HepG2 (cell line): ENCODE measurements at regions not wholly inside any gene's neighbourhood (a gene's known extent, or its start where the extent isn't known, plus 50 kb on each side); places are given as distances from the start of the nearest gene placed in this dataset.

Source experiments
- HNRNPUL1 ChIP-seq: fragments of 200-400 bp; formaldehyde crosslinking; IDR thresholded peaks from 2 replicates; pipeline ENCODE4 v1.6.1; 2017; ENCODE audit warnings: low read depth, mild to moderate bottlenecking, low read length, moderate library complexity
- POLR2A ChIP-seq, 2 experiments: IDR thresholded peaks; 2 replicates each; pipeline ENCODE4 v1.6.1; 2011; ENCODE audit warnings: low read depth in 2 of 2, low read length in 2 of 2, mild to moderate bottlenecking in 1 of 2, moderate library complexity in 1 of 2; ENCODE audit not compliant: insufficient read depth in 1 of 2

DNA sequence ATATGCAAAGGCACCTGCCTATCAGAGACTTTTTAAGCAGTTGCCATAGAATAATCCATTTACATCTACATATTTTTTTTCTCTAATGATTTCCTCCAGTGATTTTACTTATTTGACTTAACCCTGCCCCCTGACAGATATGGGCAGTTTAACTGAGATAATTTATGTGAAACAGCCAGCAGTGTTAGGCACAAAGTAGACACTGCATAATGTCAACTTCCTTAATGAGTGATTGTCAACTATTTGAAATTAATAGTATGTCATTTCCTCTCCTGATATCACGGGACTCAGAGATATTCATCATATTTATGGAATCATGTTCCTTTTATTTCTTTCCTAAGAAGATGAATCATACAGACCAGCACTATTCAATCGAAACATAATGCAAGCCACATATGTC lies 179.9 kb upstream of the ATP10A start:
- TF ChIP-seq POLR2A (IDR thresholded peaks at IDR 0.05; ENCODE audit: insufficient read depth in 1 of 2, low read depth in 2 of 2, low read length in 2 of 2) (no peak), HNRNPUL1 (no peak)
